ENCODE measurements at regions not wholly inside any gene's neighbourhood (a gene's known extent, or its start where the extent isn't known, plus 50 kb on each side); places are given as distances from the start of the nearest gene placed in this dataset.

- DNase-seq, result no peak
- TF ChIP-seq CTCF (IDR thresholded peaks at IDR 0.05; ENCODE audit: low read depth, low read length, missing control alignments), result no peak
- in situ Hi-C loops (cut with HindIII; ENCODE audit: low pct_ligation_motif_present, low sequenced_read_pairs), result no loop called here
- Histone ChIP-seq H3K27ac (no peak overlapping the region), H3K4me3 (ENCODE audit: low read depth, low read length) (no peak overlapping the region), H3K27me3 (replicated peaks) (no peaks in the 10 kb centered on the region), H3K36me3 (replicated peaks) (no peaks in the 10 kb centered on the region)
Observed at GRCh38 chr6:753486-753885, 60.5 kb upstream of the EXOC2 start.

- Histone ChIP-seq H3K27ac (no peak overlapping the region), H3K27me3 (replicated peaks) (no peaks in the 10 kb centered on the region), H3K36me3 (replicated peaks) (no peaks in the 10 kb centered on the region), H3K4me3 (ENCODE audit: low read depth, low read length) (no peak overlapping the region)
- TF ChIP-seq CTCF (IDR thresholded peaks at IDR 0.05; ENCODE audit: low read depth, low read length, missing control alignments), result no peak
- in situ Hi-C loops (cut with HindIII; ENCODE audit: low pct_ligation_motif_present, low sequenced_read_pairs), result no loop called here
- DNase-seq, result no peak
Observed at GRCh38 chr6:752438-752837, 59.5 kb upstream of the EXOC2 start.

- Histone ChIP-seq H3K27ac (no peak overlapping the region), H3K4me3 (ENCODE audit: low read depth, low read length) (no peak overlapping the region), H3K36me3 (replicated peaks) (no peaks in the 10 kb centered on the region), H3K27me3 (replicated peaks) (no peaks in the 10 kb centered on the region)
- no peak for TF ChIP-seq CTCF (IDR thresholded peaks at IDR 0.05; ENCODE audit: low read depth, low read length, missing control alignments)
- in situ Hi-C loops (cut with HindIII; ENCODE audit: low pct_ligation_motif_present, low sequenced_read_pairs), result no loop called here
- DNase-seq, result no peak
Observed at GRCh38 chr6:751765-752164, 58.8 kb upstream of the EXOC2 start.

GRCh38 chr6:747921-748320 is 55.0 kb upstream of the EXOC2 start:
- Histone ChIP-seq H3K27ac (no peak overlapping the region), H3K36me3 (replicated peaks) (no peaks in the 10 kb centered on the region), H3K27me3 (replicated peaks) (no peaks in the 10 kb centered on the region), H3K4me3 (ENCODE audit: low read depth, low read length) (no peak overlapping the region)
- in situ Hi-C loops (cut with HindIII; ENCODE audit: low pct_ligation_motif_present, low sequenced_read_pairs), result no loop called here
- DNase-seq, result no peak
- TF ChIP-seq CTCF (IDR thresholded peaks at IDR 0.05; ENCODE audit: low read depth, low read length, missing control alignments), result no peak

- TF ChIP-seq CTCF (IDR thresholded peaks at IDR 0.05; ENCODE audit: low read depth, low read length, missing control alignments), result no peak
- in situ Hi-C loops (cut with HindIII; ENCODE audit: low pct_ligation_motif_present, low sequenced_read_pairs), result no loop called here
Observed at GRCh38 chr6:747028-747427, 54.1 kb upstream of the EXOC2 start.

GRCh38 chr6:744666-745353 is 51.9 kb upstream of the EXOC2 start:
- Histone ChIP-seq H3K27ac (no peak overlapping the region), H3K36me3 (replicated peaks) (no peaks in the 10 kb centered on the region), H3K4me3 (ENCODE audit: low read depth, low read length) (no peak overlapping the region), H3K27me3 (replicated peaks) (no peaks in the 10 kb centered on the region)
- TF ChIP-seq CTCF (IDR thresholded peaks at IDR 0.05; ENCODE audit: low read depth, low read length, missing control alignments), result no peak
- in situ Hi-C loops (cut with HindIII; ENCODE audit: low pct_ligation_motif_present, low sequenced_read_pairs), result no loop called here
- DNase-seq, result no peak

More at GRCh38 chr6:747028-747427, 54.1 kb upstream of the EXOC2 start:
- Histone ChIP-seq H3K36me3 (replicated peaks) (no peaks in the 10 kb centered on the region), H3K27ac (no peak overlapping the region), H3K4me3 (ENCODE audit: low read depth, low read length) (no peak overlapping the region), H3K27me3 (replicated peaks) (no peaks in the 10 kb centered on the region)
- no peak for DNase-seq
